UCSD-AML1 (cell line): ENCODE measurements at regions not wholly inside any gene's neighbourhood (a gene's known extent, or its start where the extent isn't known, plus 50 kb on each side); places are given as distances from the start of the nearest gene placed in this dataset.

Experiments used
- DNase-seq: peaks from one replicate; lab custom pipeline; 2025; ENCODE audit not compliant: unreplicated experiment; lab: John Stamatoyannopoulos, UW

- DNase-seq = no peak
Observed at GRCh38 chr4:30783751-30784150, 63.6 kb downstream of the PCDH7 start.

- DNase-seq = no peak
Observed at GRCh38 chr4:30789219-30789671, 69.1 kb downstream of the PCDH7 start.

- DNase-seq = no peak
Observed at GRCh38 chr4:30790123-30790522, 70.0 kb downstream of the PCDH7 start.

GRCh38 chr4:30790998-30791397, 70.8 kb downstream of the PCDH7 start:
- DNase-seq = no peak

GRCh38 chr4:30792601-30793000, 72.4 kb downstream of the PCDH7 start:
- no peak for DNase-seq

- DNase-seq = no peak
Observed at GRCh38 chr4:30801876-30802275, 81.7 kb downstream of the PCDH7 start.

GRCh38 chr4:30802622-30803323, 82.6 kb downstream of the PCDH7 start:
- DNase-seq = no peak

- DNase-seq = no peak
Observed at GRCh38 chr4:30808276-30808675, 88.1 kb downstream of the PCDH7 start.

- DNase-seq = no peak
Observed at GRCh38 chr4:30811296-30811695, 91.1 kb downstream of the PCDH7 start.

GRCh38 chr4:30815685-30816084, 95.5 kb downstream of the PCDH7 start:
- DNase-seq = no peak

- DNase-seq = no peak
Observed at GRCh38 chr4:30817447-30817846, 97.3 kb downstream of the PCDH7 start.

GRCh38 chr4:30818541-30818940, 98.4 kb downstream of the PCDH7 start:
- no peak for DNase-seq

GRCh38 chr4:30821275-30821674, 101.1 kb downstream of the PCDH7 start:
- no peak for DNase-seq

- DNase-seq = no peak
Observed at GRCh38 chr4:30821859-30822612, 101.9 kb downstream of the PCDH7 start.

GRCh38 chr4:30822911-30823551, 102.9 kb downstream of the PCDH7 start:
- no peak for DNase-seq

- DNase-seq = no peak
Observed at GRCh38 chr4:30825008-30825770, 105.0 kb downstream of the PCDH7 start.

- DNase-seq = no peak
Observed at GRCh38 chr4:30828264-30828926, 108.2 kb downstream of the PCDH7 start.

- DNase-seq = no peak
Observed at GRCh38 chr4:30832639-30833038, 112.5 kb downstream of the PCDH7 start.

- DNase-seq = no peak
Observed at GRCh38 chr4:30833206-30833605, 113.0 kb downstream of the PCDH7 start.

- no peak for DNase-seq
Observed at GRCh38 chr4:30835044-30835443, 114.9 kb downstream of the PCDH7 start.

GRCh38 chr4:30836231-30836630, 116.1 kb downstream of the PCDH7 start:
- DNase-seq = no peak
